ENCODE measurements at regions not wholly inside any gene's neighbourhood (a gene's known extent, or its start where the extent isn't known, plus 50 kb on each side); places are given as distances from the start of the nearest gene placed in this dataset.

DNA sequence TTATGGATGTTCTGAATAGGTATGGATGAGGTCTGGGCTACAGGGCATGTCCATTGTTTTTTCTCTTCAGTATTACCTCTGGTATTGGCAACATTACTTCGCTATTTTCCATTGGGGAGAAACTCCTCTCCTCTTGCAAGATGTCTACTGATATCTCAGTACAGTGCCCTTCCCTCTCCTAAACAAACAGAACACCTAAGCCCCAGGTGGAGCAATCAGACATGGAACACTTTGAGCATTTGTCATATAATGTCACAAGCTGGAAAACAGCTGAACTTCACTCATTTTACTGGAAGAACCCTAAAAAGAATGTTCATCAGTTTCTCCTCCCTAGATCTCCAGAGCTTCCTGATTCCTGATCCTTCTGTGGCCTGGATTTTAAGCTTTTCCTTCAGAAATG lies 339.8 kb downstream of the FRK start:
- FAIRE-seq, result no peak

DNA sequence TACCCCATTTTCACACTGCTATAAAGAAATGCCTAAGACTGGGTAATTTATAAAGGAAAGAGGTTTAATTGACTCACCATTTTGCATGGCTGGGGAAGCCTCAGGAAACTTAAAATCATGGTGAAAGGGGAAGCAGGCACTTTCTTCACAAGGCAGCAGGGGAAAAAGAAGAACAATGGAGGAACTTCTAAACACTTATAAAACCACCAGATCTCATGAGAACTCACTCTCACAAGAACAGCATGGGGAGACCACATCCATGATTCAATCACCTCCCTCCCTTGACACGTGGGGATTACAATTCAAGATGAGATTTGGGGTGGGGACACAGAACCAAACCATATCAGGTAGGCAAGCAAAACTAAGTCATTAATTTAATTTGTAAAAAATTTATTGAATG lies 343.2 kb downstream of the FRK start:
- CTCF ChIA-PET, result no interaction called here
- no peak for ATAC-seq
- 0% methylated on average over 1 of the region's 1 CpG for WGBS (ENCODE audit: missing lambda C conversion rate)
- DNase-seq (ENCODE audit: low read depth in 1 of 2, low spot score in 1 of 2), result no peak
- Histone ChIP-seq H3K4me2 (no peak overlapping the region), H3K4me3 (no peak overlapping the region), H3K4me1 (no peaks in the 10 kb centered on the region), H3K9me3 (no peaks in the 10 kb centered on the region), H3K27ac (no peak overlapping the region)
- POLR2A ChIA-PET, result no interaction called here
- no peak for FAIRE-seq
- TF ChIP-seq, protein P1, sequence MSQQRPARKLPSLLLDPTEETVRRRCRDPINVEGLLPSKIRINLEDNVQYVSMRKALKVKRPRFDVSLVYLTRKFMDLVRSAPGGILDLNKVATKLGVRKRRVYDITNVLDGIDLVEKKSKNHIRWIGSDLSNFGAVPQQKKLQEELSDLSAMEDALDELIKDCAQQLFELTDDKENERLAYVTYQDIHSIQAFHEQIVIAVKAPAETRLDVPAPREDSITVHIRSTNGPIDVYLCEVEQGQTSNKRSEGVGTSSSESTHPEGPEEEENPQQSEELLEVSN (IDR thresholded peaks at IDR 0.05; ENCODE audit: borderline replicate concordance, low read depth), result no peak
- no peak for TF ChIP-seq EHF (CRISPR knock-in tag; IDR thresholded peaks at IDR 0.05)
- TF ChIP-seq NR3C1 (IDR thresholded peaks at IDR 0.05), result no peak
- TF ChIP-seq HOXB13 (CRISPR knock-in tag; IDR thresholded peaks at IDR 0.05; ENCODE audit: low read depth), result no peak
- TF ChIP-seq, protein P2, sequence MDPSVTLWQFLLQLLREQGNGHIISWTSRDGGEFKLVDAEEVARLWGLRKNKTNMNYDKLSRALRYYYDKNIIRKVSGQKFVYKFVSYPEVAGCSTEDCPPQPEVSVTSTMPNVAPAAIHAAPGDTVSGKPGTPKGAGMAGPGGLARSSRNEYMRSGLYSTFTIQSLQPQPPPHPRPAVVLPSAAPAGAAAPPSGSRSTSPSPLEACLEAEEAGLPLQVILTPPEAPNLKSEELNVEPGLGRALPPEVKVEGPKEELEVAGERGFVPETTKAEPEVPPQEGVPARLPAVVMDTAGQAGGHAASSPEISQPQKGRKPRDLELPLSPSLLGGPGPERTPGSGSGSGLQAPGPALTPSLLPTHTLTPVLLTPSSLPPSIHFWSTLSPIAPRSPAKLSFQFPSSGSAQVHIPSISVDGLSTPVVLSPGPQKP (IDR thresholded peaks at IDR 0.05; ENCODE audit: low read depth, low read length), result no peak
- TF ChIP-seq, protein P3, sequence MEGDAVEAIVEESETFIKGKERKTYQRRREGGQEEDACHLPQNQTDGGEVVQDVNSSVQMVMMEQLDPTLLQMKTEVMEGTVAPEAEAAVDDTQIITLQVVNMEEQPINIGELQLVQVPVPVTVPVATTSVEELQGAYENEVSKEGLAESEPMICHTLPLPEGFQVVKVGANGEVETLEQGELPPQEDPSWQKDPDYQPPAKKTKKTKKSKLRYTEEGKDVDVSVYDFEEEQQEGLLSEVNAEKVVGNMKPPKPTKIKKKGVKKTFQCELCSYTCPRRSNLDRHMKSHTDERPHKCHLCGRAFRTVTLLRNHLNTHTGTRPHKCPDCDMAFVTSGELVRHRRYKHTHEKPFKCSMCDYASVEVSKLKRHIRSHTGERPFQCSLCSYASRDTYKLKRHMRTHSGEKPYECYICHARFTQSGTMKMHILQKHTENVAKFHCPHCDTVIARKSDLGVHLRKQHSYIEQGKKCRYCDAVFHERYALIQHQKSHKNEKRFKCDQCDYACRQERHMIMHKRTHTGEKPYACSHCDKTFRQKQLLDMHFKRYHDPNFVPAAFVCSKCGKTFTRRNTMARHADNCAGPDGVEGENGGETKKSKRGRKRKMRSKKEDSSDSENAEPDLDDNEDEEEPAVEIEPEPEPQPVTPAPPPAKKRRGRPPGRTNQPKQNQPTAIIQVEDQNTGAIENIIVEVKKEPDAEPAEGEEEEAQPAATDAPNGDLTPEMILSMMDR (IDR thresholded peaks at IDR 0.05), result no peak
- no peak for TF ChIP-seq SREBF2 (IDR thresholded peaks at IDR 0.05)
- TF ChIP-seq, protein P4, sequence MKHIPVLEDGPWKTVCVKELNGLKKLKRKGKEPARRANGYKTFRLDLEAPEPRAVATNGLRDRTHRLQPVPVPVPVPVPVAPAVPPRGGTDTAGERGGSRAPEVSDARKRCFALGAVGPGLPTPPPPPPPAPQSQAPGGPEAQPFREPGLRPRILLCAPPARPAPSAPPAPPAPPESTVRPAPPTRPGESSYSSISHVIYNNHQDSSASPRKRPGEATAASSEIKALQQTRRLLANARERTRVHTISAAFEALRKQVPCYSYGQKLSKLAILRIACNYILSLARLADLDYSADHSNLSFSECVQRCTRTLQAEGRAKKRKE (CRISPR knock-in tag; IDR thresholded peaks at IDR 0.05; ENCODE audit: low read depth), result no peak
- TF ChIP-seq, protein P5, sequence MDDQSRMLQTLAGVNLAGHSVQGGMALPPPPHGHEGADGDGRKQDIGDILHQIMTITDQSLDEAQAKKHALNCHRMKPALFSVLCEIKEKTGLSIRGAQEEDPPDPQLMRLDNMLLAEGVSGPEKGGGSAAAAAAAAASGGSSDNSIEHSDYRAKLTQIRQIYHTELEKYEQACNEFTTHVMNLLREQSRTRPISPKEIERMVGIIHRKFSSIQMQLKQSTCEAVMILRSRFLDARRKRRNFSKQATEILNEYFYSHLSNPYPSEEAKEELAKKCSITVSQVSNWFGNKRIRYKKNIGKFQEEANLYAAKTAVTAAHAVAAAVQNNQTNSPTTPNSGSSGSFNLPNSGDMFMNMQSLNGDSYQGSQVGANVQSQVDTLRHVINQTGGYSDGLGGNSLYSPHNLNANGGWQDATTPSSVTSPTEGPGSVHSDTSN (IDR thresholded peaks at IDR 0.05), result no peak
- TF ChIP-seq, protein P6, sequence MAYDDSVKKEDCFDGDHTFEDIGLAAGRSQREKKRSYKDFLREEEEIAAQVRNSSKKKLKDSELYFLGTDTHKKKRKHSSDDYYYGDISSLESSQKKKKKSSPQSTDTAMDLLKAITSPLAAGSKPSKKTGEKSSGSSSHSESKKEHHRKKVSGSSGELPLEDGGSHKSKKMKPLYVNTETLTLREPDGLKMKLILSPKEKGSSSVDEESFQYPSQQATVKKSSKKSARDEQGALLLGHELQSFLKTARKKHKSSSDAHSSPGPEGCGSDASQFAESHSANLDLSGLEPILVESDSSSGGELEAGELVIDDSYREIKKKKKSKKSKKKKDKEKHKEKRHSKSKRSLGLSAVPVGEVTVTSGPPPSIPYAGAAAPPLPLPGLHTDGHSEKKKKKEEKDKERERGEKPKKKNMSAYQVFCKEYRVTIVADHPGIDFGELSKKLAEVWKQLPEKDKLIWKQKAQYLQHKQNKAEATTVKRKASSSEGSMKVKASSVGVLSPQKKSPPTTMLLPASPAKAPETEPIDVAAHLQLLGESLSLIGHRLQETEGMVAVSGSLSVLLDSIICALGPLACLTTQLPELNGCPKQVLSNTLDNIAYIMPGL (CRISPR knock-in tag; IDR thresholded peaks at IDR 0.05; ENCODE audit: borderline replicate concordance), result no peak
- no peak for TF ChIP-seq BHLHE40 (IDR thresholded peaks at IDR 0.05; ENCODE audit: low read depth, low read length)
- no peak for TF ChIP-seq EHMT2 (IDR thresholded peaks at IDR 0.05; ENCODE audit: low read depth)

More for the DNA sequence above, 339.8 kb downstream of the FRK start:
- H3K9me3 ChIP-seq, result no peaks in the 10 kb centered on the region
- CTCF ChIA-PET, result no interaction called here
- no peak overlapping the region for H3K27ac ChIP-seq
- POLR2A ChIA-PET, result no interaction called here
- 5% methylated on average over 1 of the region's 1 CpG for WGBS (ENCODE audit: missing lambda C conversion rate)
- DNase-seq (ENCODE audit: low read depth in 1 of 2, low spot score in 1 of 2) (no peak), ATAC-seq (no peak)
- no peak overlapping the region for H3K4me3 ChIP-seq
- TF ChIP-seq, protein P7, sequence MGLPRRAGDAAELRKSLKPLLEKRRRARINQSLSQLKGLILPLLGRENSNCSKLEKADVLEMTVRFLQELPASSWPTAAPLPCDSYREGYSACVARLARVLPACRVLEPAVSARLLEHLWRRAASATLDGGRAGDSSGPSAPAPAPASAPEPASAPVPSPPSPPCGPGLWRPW (IDR thresholded peaks at IDR 0.05), result no peak
- TF ChIP-seq BHLHE40 (IDR thresholded peaks at IDR 0.05; ENCODE audit: low read depth, low read length), result no peak
- TF ChIP-seq HEYL (CRISPR knock-in tag; IDR thresholded peaks at IDR 0.05), result no peak
- no peak for TF ChIP-seq RFX5 (IDR thresholded peaks at IDR 0.05)
- no peak for TF ChIP-seq TFCP2L1 (CRISPR knock-in tag; IDR thresholded peaks at IDR 0.05)
- no peak for TF ChIP-seq ZFP36 (IDR thresholded peaks at IDR 0.05; ENCODE audit: borderline replicate concordance, partially characterized antibody)
- TF ChIP-seq ZNF302 (CRISPR knock-in tag; IDR thresholded peaks at IDR 0.05), result no peak
- no peak for TF ChIP-seq CHD4 (IDR thresholded peaks at IDR 0.05; ENCODE audit: borderline replicate concordance)
- no peaks in the 10 kb centered on the region for H3K4me1 ChIP-seq
- no peak overlapping the region for H3K4me2 ChIP-seq
